Chondrocyte (in vitro differentiated cells): ENCODE measurements at regions not wholly inside any gene's neighbourhood (a gene's known extent, or its start where the extent isn't known, plus 50 kb on each side); places are given as distances from the start of the nearest gene placed in this dataset.

Source experiments
- DNase-seq: peaks from one replicate; pipeline ENCODE4 v3.0.0; 2021; ENCODE audit warnings: mixed read lengths, low spot score
- H3K27ac Mint-ChIP-seq: one replicate; pipeline ENCODE4 v1.8.0; 2021; ENCODE audit warnings: mild to moderate bottlenecking, moderate library complexity, mixed read lengths; ENCODE audit not compliant: unreplicated experiment
- H3K27me3 Mint-ChIP-seq: 2 replicates; pipeline ENCODE4 v1.8.0; 2021; ENCODE audit warnings: low read depth, mixed read lengths
- H3K36me3 Mint-ChIP-seq: 2 replicates; pipeline ENCODE4 v1.8.0; 2021; ENCODE audit warnings: low read depth, mixed read lengths
- H3K4me1 Mint-ChIP-seq: 2 replicates; pipeline ENCODE4 v1.8.0; 2021; ENCODE audit warnings: low read depth, mild to moderate bottlenecking, mixed read lengths
- H3K4me3 Mint-ChIP-seq: one replicate; pipeline ENCODE4 v1.8.0; 2021; ENCODE audit warnings: mild to moderate bottlenecking, moderate library complexity, mixed read lengths; ENCODE audit not compliant: unreplicated experiment
- H3K9me3 Mint-ChIP-seq: 2 replicates; pipeline ENCODE4 v1.8.0; 2021; ENCODE audit warnings: low read depth, mixed read lengths
- TF ChIP-seq, protein P1 (sequence below): fragments of 200-600 bp; sonication (generic); IDR thresholded peaks from 2 replicates; pipeline ENCODE4 v1.5.0; 2021; ENCODE audit warnings: antibody characterized with exemption, mild to moderate bottlenecking, moderate library complexity

- DNase-seq: peak; percentile 62
- Mint-ChIP-seq H3K27me3 (no peaks in the 10 kb centered on the region), H3K27ac (peak overlapping the region; percentile 29), H3K36me3 (no peaks in the 10 kb centered on the region), H3K9me3 (no peaks in the 10 kb centered on the region), H3K4me3 (no peak overlapping the region), H3K4me1 (peaks cover 34% of the 10 kb centered on the region)
- TF ChIP-seq, protein P1, sequence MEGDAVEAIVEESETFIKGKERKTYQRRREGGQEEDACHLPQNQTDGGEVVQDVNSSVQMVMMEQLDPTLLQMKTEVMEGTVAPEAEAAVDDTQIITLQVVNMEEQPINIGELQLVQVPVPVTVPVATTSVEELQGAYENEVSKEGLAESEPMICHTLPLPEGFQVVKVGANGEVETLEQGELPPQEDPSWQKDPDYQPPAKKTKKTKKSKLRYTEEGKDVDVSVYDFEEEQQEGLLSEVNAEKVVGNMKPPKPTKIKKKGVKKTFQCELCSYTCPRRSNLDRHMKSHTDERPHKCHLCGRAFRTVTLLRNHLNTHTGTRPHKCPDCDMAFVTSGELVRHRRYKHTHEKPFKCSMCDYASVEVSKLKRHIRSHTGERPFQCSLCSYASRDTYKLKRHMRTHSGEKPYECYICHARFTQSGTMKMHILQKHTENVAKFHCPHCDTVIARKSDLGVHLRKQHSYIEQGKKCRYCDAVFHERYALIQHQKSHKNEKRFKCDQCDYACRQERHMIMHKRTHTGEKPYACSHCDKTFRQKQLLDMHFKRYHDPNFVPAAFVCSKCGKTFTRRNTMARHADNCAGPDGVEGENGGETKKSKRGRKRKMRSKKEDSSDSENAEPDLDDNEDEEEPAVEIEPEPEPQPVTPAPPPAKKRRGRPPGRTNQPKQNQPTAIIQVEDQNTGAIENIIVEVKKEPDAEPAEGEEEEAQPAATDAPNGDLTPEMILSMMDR: no peak
Observed at GRCh38 chr14:73770977-73771847, 57.0 kb upstream of the PNMA1 start.

DNA sequence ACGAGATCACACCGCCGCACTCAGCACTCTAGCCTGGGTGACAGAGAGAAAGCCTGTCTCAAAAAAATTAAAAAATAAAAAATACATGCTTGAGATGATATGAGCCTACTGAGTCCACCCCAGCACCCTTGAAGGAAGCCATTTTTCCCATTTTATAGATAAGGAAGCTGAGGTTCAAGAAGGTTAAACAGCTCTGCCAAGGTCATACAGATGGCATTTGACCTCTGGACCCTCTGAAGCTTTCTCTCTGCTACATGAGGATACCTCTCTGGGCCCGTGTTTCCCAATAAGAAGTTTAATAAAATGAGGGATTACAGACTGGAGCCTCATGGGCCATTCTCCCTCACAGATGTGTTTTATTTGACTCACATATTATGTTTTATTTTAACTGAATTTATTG is 53.9 kb upstream of the PNMA1 start:
- Mint-ChIP-seq H3K9me3 (no peaks in the 10 kb centered on the region), H3K27me3 (no peaks in the 10 kb centered on the region), H3K27ac (no peak overlapping the region), H3K4me3 (no peak overlapping the region), H3K36me3 (no peaks in the 10 kb centered on the region), H3K4me1 (peaks cover 37% of the 10 kb centered on the region)
- TF ChIP-seq, protein P1: no peak
- DNase-seq: no peak

GRCh38 chr14:73764406-73765280 is 50.5 kb upstream of the PNMA1 start:
- H3K36me3 Mint-ChIP-seq: no peaks in the 10 kb centered on the region
- no peaks in the 10 kb centered on the region for H3K9me3 Mint-ChIP-seq
- no peak overlapping the region for H3K4me3 Mint-ChIP-seq
- TF ChIP-seq, protein P1: no peak
- H3K27me3 Mint-ChIP-seq: no peaks in the 10 kb centered on the region
- DNase-seq: no peak
- H3K4me1 Mint-ChIP-seq: peaks cover 49% of the 10 kb centered on the region
- peak overlapping the region; percentile 70 for H3K27ac Mint-ChIP-seq
